AG10803 (cell line): ENCODE measurements at regions not wholly inside any gene's neighbourhood (a gene's known extent, or its start where the extent isn't known, plus 50 kb on each side); places are given as distances from the start of the nearest gene placed in this dataset.

Source experiments
- DNase-seq: peaks from one replicate; pipeline ENCODE4 v3.0.0; 2010; ENCODE audit warnings: low read depth
- H3K4me3 ChIP-seq: 2 replicates; pipeline ENCODE4 v1.5.1; 2011; ENCODE audit warnings: mild to moderate bottlenecking, low read length, control low read depth
- TF ChIP-seq, protein P1 (sequence below): conservative IDR thresholded peaks from 2 replicates; pipeline ENCODE4 v1.5.1; 2011; ENCODE audit warnings: mild to moderate bottlenecking, low read length, control low read depth, inconsistent platforms

- H3K4me3 ChIP-seq: no peak overlapping the region
- DNase-seq: no peak
- TF ChIP-seq, protein P1, sequence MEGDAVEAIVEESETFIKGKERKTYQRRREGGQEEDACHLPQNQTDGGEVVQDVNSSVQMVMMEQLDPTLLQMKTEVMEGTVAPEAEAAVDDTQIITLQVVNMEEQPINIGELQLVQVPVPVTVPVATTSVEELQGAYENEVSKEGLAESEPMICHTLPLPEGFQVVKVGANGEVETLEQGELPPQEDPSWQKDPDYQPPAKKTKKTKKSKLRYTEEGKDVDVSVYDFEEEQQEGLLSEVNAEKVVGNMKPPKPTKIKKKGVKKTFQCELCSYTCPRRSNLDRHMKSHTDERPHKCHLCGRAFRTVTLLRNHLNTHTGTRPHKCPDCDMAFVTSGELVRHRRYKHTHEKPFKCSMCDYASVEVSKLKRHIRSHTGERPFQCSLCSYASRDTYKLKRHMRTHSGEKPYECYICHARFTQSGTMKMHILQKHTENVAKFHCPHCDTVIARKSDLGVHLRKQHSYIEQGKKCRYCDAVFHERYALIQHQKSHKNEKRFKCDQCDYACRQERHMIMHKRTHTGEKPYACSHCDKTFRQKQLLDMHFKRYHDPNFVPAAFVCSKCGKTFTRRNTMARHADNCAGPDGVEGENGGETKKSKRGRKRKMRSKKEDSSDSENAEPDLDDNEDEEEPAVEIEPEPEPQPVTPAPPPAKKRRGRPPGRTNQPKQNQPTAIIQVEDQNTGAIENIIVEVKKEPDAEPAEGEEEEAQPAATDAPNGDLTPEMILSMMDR: no peak
These were observed 451.3 kb upstream of the B3GAT1 start for GRCh38 chr11:134863294-134863693.

DNA sequence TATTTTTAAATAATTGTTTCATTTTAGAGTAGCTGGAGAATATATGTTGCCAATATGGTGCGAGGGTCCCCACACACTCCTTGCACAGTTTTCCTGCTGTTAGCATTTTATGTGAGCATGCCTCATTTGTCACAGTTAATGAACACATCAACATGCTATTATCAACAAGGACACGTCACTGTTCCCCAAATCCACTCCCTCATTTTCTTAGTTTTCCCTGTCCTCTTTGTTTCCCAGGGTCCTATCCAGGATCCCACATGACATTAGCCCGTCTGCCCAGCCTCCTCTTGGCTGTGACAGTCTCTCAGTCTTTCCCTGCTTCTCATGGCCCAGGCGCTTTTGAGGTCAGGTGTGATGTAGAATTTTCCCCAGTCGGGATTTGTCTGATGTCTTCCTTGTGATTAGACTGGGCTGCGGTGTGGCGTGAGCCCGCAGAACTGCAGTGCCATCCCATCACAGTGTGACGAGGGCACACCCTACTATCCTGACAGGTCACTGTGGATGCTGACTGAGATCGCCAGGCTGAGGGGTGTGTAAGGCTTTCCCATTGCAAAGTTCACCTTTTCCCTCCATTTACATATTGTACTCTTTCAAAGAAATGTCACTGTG is 450.6 kb upstream of the B3GAT1 start:
- no peak for DNase-seq
- H3K4me3 ChIP-seq: no peak overlapping the region
- TF ChIP-seq, protein P1: no peak

- no peak for DNase-seq
- TF ChIP-seq, protein P1: no peak
- H3K4me3 ChIP-seq: no peak overlapping the region
These were observed 450.1 kb upstream of the B3GAT1 start for GRCh38 chr11:134862105-134862502.

- no peak for DNase-seq
- TF ChIP-seq, protein P1: no peak
- no peak overlapping the region for H3K4me3 ChIP-seq
These were observed 449.6 kb upstream of the B3GAT1 start for GRCh38 chr11:134861490-134862104.

GRCh38 chr11:134858783-134859480 is 446.9 kb upstream of the B3GAT1 start:
- DNase-seq: no peak

DNA sequence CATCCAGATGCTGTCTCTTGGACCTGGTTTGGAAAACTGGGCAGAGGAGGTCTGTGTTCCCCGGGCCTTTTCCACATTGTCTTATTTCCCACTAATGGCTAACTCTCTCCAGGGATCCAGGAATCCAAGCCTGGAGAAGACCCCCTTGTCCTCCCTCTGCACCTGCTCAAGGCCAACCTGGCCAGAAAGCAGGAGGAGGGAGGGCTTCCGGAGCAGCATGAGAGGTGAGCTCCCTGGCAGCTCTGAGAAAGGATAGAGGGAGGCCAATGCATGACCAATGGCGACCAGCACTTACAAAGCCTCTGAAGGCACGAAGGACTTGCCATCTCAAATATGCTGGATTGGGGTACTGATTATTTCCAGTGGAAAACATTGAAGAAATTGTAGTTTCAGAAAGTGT is 445.0 kb upstream of the B3GAT1 start:
- TF ChIP-seq, protein P1: no peak
- no peak for DNase-seq
- H3K4me3 ChIP-seq: no peak overlapping the region

More at GRCh38 chr11:134858783-134859480, 446.9 kb upstream of the B3GAT1 start:
- TF ChIP-seq, protein P1: no peak
- no peak overlapping the region for H3K4me3 ChIP-seq
